Peyer's patch (tissue), 4 donors: ENCODE measurements at regions not wholly inside any gene's neighbourhood (a gene's known extent, or its start where the extent isn't known, plus 50 kb on each side); places are given as distances from the start of the nearest gene placed in this dataset.

Source experiments
- DNase-seq, 3 donors: peaks; one replicate each; pipeline ENCODE4 v3.0.0-alpha.2; 2017 to 2019
- H3K27ac ChIP-seq, 4 donors: fragments of 200-600 bp; sonication (generic); one replicate each; pipeline ENCODE4 v1.5.1; 2016 to 2019
- H3K27me3 ChIP-seq, 2 donors: fragments of 200-600 bp; sonication (generic); one replicate each; pipeline ENCODE4 v1.5.1; 2019
- H3K36me3 ChIP-seq, 3 donors: fragments of 200-600 bp; sonication (generic); one replicate each; pipeline ENCODE4 v1.5.1; 2016 to 2019
- H3K4me1 ChIP-seq, 4 donors: fragments of 200-600 bp; sonication (generic); one replicate each; pipeline ENCODE4 v1.5.1; 2016 to 2019
- H3K4me3 ChIP-seq, 4 donors: fragments of 200-600 bp; sonication (generic); 1 replicate in 3 of 4; 2 replicates in 1 of 4; pipeline ENCODE4 v1.5.1; 2016 to 2019; ENCODE audit warnings: mild to moderate bottlenecking in 1 of 4
- H3K9me3 ChIP-seq, 4 donors: fragments of 200-600 bp; sonication (generic); one replicate each; pipeline ENCODE4 v1.5.1; 2016 to 2019; ENCODE audit warnings: mild to moderate bottlenecking in 1 of 4
- POLR2A ChIP-seq, 2 donors: fragments of 450-650 bp; IDR thresholded peaks; one replicate each; pipeline ENCODE4 v1.5.1; 2017; ENCODE audit warnings: antibody characterized with exemption in 2 of 2, mild to moderate bottlenecking in 2 of 2, moderate library complexity in 2 of 2
- TF ChIP-seq, protein P1 (sequence below), 6 experiments: fragments of 450-650 bp in 4 of 6; fragments of 200-600 bp in 2 of 6; sonication (generic) in 1 of 6; IDR thresholded peaks; one replicate each; pipeline ENCODE4 v1.5.1; 2017 to 2019; ENCODE audit warnings: antibody characterized with exemption in 6 of 6, mild to moderate bottlenecking in 3 of 6, moderate library complexity in 1 of 6

DNA sequence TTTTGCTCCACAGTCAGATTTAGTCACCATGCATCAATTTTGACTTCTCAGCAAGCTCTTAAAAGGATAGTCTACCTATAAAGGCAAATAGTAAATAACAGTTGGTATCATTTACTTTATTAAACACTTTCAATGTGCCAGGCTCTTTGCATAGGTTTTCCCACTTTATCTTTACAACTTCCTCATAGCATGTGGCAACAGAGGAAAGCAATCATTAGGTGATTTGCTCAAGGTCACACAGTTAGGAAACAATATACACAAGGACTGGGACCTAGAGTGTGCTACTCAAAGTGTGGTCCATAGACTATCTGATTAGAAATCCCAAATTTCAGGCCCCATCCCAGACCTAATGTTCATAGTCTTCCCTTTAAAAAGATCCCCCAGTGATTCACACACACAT, 212.3 kb downstream of the MTERF1 start:
- no peak for DNase-seq
- H3K4me1 ChIP-seq, result no peaks in the 10 kb centered on the region
- no peaks in the 10 kb centered on the region for H3K36me3 ChIP-seq
- H3K9me3 ChIP-seq, result no peaks in the 10 kb centered on the region
- no peak overlapping the region for H3K27ac ChIP-seq
- no peak overlapping the region for H3K4me3 ChIP-seq
- no peaks in the 10 kb centered on the region for H3K27me3 ChIP-seq
- TF ChIP-seq, protein P1, sequence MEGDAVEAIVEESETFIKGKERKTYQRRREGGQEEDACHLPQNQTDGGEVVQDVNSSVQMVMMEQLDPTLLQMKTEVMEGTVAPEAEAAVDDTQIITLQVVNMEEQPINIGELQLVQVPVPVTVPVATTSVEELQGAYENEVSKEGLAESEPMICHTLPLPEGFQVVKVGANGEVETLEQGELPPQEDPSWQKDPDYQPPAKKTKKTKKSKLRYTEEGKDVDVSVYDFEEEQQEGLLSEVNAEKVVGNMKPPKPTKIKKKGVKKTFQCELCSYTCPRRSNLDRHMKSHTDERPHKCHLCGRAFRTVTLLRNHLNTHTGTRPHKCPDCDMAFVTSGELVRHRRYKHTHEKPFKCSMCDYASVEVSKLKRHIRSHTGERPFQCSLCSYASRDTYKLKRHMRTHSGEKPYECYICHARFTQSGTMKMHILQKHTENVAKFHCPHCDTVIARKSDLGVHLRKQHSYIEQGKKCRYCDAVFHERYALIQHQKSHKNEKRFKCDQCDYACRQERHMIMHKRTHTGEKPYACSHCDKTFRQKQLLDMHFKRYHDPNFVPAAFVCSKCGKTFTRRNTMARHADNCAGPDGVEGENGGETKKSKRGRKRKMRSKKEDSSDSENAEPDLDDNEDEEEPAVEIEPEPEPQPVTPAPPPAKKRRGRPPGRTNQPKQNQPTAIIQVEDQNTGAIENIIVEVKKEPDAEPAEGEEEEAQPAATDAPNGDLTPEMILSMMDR (IDR thresholded peaks at IDR 0.05), result no peak
- TF ChIP-seq POLR2A (IDR thresholded peaks at IDR 0.05), result no peak

DNA sequence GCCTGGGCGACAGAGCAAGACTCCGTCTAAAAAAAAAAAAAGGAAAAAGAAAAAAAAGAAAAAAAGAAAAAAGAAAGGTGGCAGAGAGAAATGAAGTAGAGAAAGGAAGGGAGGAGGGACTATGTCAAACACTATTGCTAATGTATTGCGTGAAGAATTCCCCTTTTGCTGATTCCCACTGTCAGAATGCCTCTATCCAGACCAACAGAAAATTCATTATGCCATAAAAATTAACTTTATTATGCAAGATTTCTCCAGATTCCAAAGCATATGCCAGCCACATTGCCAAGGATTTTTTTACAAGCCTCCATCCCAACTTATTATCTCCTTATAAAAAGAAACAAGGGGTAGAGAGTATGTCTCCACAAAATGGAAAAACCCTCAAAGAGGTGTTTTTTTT, 209.3 kb downstream of the MTERF1 start:
- H3K27ac ChIP-seq, result no peak overlapping the region
- TF ChIP-seq, protein P1 (IDR thresholded peaks at IDR 0.05), result no peak
- TF ChIP-seq POLR2A (IDR thresholded peaks at IDR 0.05), result no peak
- H3K27me3 ChIP-seq, result no peaks in the 10 kb centered on the region
- no peaks in the 10 kb centered on the region for H3K36me3 ChIP-seq
- H3K9me3 ChIP-seq, result no peaks in the 10 kb centered on the region
- no peak for DNase-seq
- H3K4me3 ChIP-seq, result no peak overlapping the region
- H3K4me1 ChIP-seq, result no peaks in the 10 kb centered on the region

DNA sequence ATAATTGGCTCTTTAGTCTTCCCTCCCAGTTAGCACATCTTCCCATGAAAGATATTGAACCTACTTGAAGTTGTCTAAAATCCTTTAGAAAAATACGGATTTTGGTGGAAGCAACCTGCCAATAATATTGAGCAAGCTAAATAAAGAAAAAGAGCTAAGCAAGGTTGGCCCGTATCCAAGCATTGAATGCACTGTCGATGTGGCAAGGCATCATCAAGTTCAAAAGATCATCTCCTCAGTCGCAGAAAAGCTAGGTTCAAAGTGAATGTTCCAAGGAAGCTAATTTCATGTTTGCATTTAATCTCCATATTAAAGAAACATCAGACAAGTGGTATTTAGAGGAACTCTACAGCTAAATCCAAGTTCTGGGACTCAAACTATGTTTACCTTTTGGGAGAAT, 206.0 kb downstream of the MTERF1 start:
- H3K4me3 ChIP-seq, result no peak overlapping the region
- TF ChIP-seq, protein P1 (IDR thresholded peaks at IDR 0.05), result no peak
- no peak for TF ChIP-seq POLR2A (IDR thresholded peaks at IDR 0.05)
- no peaks in the 10 kb centered on the region for H3K9me3 ChIP-seq
- no peaks in the 10 kb centered on the region for H3K27me3 ChIP-seq
- H3K27ac ChIP-seq, result no peak overlapping the region
- no peaks in the 10 kb centered on the region for H3K36me3 ChIP-seq
- DNase-seq, result no peak
- H3K4me1 ChIP-seq, result no peaks in the 10 kb centered on the region

DNA sequence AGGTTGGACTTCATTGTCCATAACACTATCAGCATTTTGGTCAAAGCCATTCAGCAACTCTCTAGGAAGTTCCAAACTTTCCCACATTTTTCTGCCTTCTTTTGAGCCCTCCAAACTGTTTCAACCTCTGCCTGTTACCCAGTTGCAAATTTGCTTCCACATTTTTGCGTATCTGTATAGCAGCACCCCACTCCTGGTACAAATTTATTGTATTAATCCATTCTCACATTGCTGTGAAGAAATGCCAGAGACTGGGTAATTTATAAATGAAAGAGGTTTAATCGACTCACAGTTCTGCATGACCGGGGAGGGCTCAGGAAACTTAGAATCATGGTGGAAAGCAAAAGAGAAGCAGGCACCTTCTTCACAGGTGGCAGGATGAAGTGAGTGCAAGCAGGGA, 198.8 kb downstream of the MTERF1 start:
- no peaks in the 10 kb centered on the region for H3K4me1 ChIP-seq
- peaks cover 0 to 5% (median 0%) of the 10 kb centered on the region in 4 donors for H3K9me3 ChIP-seq
- TF ChIP-seq POLR2A (IDR thresholded peaks at IDR 0.05), result no peak
- TF ChIP-seq, protein P1 (IDR thresholded peaks at IDR 0.05), result no peak

DNA sequence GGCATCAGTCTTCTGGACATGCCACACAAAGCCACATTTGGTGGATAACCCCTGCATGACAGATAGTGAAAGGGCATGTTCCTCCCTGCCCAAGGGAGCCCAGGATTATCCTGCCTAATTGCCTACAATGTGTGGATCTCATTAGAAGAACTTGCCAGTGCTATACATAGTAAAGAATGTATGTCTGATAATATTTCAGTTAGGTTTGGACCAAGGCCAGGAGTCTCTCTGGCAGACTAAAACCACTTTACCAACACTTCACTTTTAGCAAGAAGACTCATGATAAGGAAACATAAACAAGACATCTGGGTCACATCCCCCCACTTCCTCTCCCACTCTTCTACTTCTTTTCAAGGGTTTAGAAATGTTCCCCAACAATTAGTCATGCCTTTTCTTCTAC, 196.7 kb downstream of the MTERF1 start:
- no peak overlapping the region for H3K4me3 ChIP-seq
- TF ChIP-seq, protein P1 (IDR thresholded peaks at IDR 0.05), result no peak
- TF ChIP-seq POLR2A (IDR thresholded peaks at IDR 0.05), result no peak
- DNase-seq, result no peak
- H3K27ac ChIP-seq, result no peak overlapping the region
- H3K27me3 ChIP-seq, result no peaks in the 10 kb centered on the region
- no peaks in the 10 kb centered on the region for H3K36me3 ChIP-seq
- no peaks in the 10 kb centered on the region for H3K4me1 ChIP-seq
- peaks cover 0 to 5% (median 0%) of the 10 kb centered on the region in 4 donors for H3K9me3 ChIP-seq

More for the DNA sequence above, 198.8 kb downstream of the MTERF1 start:
- Histone ChIP-seq H3K27ac (no peak overlapping the region), H3K36me3 (no peaks in the 10 kb centered on the region), H3K27me3 (no peaks in the 10 kb centered on the region), H3K4me3 (no peak overlapping the region)
- DNase-seq, result no peak

DNA sequence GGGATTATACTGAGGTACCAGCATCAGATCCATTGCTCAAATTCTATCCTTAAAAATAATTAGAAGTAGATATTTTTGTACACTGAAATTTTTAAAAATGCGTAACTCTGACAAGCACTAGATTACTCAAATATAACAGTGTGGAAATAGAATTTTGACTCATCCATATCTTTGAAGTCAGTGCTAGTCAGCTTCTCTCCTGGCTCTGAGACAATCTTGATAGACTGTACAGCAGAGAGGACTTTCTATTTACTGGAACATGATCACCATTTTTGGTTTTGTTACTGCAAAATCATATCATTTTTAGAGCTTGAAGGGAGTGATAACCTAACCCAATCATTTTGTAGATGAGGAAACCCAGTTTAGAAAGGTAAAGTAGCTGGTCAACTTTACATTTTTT, 195.0 kb downstream of the MTERF1 start:
- Histone ChIP-seq H3K27me3 (no peaks in the 10 kb centered on the region), H3K9me3 (peaks cover 0 to 5% (median 0%) of the 10 kb centered on the region in 4 donors), H3K4me1 (no peaks in the 10 kb centered on the region), H3K36me3 (no peaks in the 10 kb centered on the region), H3K27ac (no peak overlapping the region), H3K4me3 (no peak overlapping the region)
- TF ChIP-seq POLR2A (IDR thresholded peaks at IDR 0.05), result no peak
- TF ChIP-seq, protein P1 (IDR thresholded peaks at IDR 0.05), result no peak
- no peak for DNase-seq
